GM12878 (cell line): ENCODE measurements at regions not wholly inside any gene's neighbourhood (a gene's known extent, or its start where the extent isn't known, plus 50 kb on each side); places are given as distances from the start of the nearest gene placed in this dataset.

Source experiments
- ATAC-seq: fragments of 200-7000 bp; cut with Tn5 transposase; 3 replicates; pipeline ENCODE4 v1.9.1; 2020; ENCODE audit warnings: mild to moderate bottlenecking, moderate library complexity
- BruUV-seq: library from RNA; stranded (reverse); fragments of 400-500 nt; replicated peaks from 2 replicates; lab custom pipeline; 2021; lab: Mats Ljungman, UMichigan
- CTCF ChIA-PET: fragments of 300-600 bp; sonication (Branson Sonifier 250); formaldehyde crosslinking; extraction: SDS; loops from one replicate; lab custom pipeline; 2021; ENCODE audit warnings: inconsistent platforms; lab: Yijun Ruan, JAX
- POLR2A ChIA-PET: fragments of 350-600 bp; formaldehyde crosslinking; extraction: SDS; loops from one replicate; lab custom pipeline; 2021; ENCODE audit warnings: inconsistent platforms; lab: Charles Lee
- RAD21 ChIA-PET: fragments of 300-600 bp; sonication (Branson Sonifier 250); formaldehyde crosslinking; loops from one replicate; lab custom pipeline; 2023; ENCODE audit warnings: antibody characterized with exemption; ENCODE audit not compliant: unreplicated experiment; lab: Charles Lee
- SMC1A ChIA-PET: fragments of 300-600 bp; sonication (Branson Sonifier 250); formaldehyde crosslinking; loops from one replicate; lab custom pipeline; 2023; ENCODE audit not compliant: unreplicated experiment, uncharacterized antibody; lab: Charles Lee
- DNase-seq: peaks from one replicate; pipeline ENCODE4 v3.0.0-alpha.2; 2011; ENCODE audit warnings: low read depth, low spot score
- FAIRE-seq: peaks from 3 replicates; lab custom pipeline; 2011; peaks lifted over from hg19 to GRCh38; lab: Jason Lieb, UNC
- H2AFZ ChIP-seq: 2 replicates; pipeline ENCODE4 v1.6.0; 2011; ENCODE audit warnings: low read depth, low read length, control low read depth; ENCODE audit not compliant: control insufficient read depth
- H3K27ac ChIP-seq: 2 replicates; pipeline ENCODE4 v1.5.1; 2011; ENCODE audit warnings: control low read depth; ENCODE audit not compliant: control insufficient read depth, insufficient read depth
- H3K27me3 ChIP-seq, 2 experiments: replicated peaks in 1 of 2; 2 replicates each; pipeline versions ENCODE4 v1.6.0 to v1.6.1; 2011; ENCODE audit warnings: low read length in 1 of 2; ENCODE audit not compliant: control insufficient read depth in 2 of 2, insufficient read depth in 2 of 2
- H3K36me3 ChIP-seq, 2 experiments: 2 replicates each; pipeline ENCODE4 v1.5.1; 2011; ENCODE audit warnings: low read length in 1 of 2; ENCODE audit not compliant: control insufficient read depth in 2 of 2, insufficient read depth in 2 of 2
- H3K4me1 ChIP-seq: 2 replicates; pipeline ENCODE4 v1.6.1; 2011; ENCODE audit warnings: mild to moderate bottlenecking, low read length, moderate library complexity, mixed read lengths; ENCODE audit not compliant: control insufficient read depth, insufficient read depth
- H3K4me2 ChIP-seq: 2 replicates; pipeline ENCODE4 v1.6.0; 2011; ENCODE audit warnings: control low read depth; ENCODE audit not compliant: control insufficient read depth, insufficient read depth
- H3K4me3 ChIP-seq: fragments of 200-600 bp; sonication (generic); 2 replicates; pipeline ENCODE4 v1.5.1; 2016
- H3K79me2 ChIP-seq: 2 replicates; pipeline ENCODE4 v1.6.0; 2011; ENCODE audit warnings: low read length; ENCODE audit not compliant: control insufficient read depth, insufficient read depth
- H3K9ac ChIP-seq: 2 replicates; pipeline ENCODE4 v1.8.0; 2011; ENCODE audit warnings: low read length, control low read depth, mixed read lengths; ENCODE audit not compliant: control insufficient read depth, insufficient read depth
- H3K9me3 ChIP-seq: replicated peaks from 3 replicates; pipeline ENCODE4 v1.5.1; 2011; ENCODE audit warnings: mild to moderate bottlenecking, low read length; ENCODE audit not compliant: control insufficient read depth, insufficient read depth
- H4K20me1 ChIP-seq: 2 replicates; pipeline ENCODE4 v1.6.0; 2011; ENCODE audit not compliant: control insufficient read depth, insufficient read depth
- BHLHE40 ChIP-seq, 2 experiments: fragments of 450-650 bp in 1 of 2; IDR thresholded peaks; 2 replicates each; pipeline ENCODE4 v1.6.1; 2011 to 2017; ENCODE audit warnings: low read depth in 2 of 2, borderline replicate concordance in 1 of 2, improper control_type of control experiment in 1 of 2, low read length in 1 of 2, mild to moderate bottlenecking in 1 of 2
- EP300 ChIP-seq, 2 experiments: fragments of 150-350 bp in 1 of 2; IDR thresholded peaks; 2 replicates each; pipeline ENCODE4 v1.6.1; 2011 to 2012; ENCODE audit warnings: low read depth in 2 of 2, low read length in 2 of 2, borderline replicate concordance in 1 of 2, improper control_type of control experiment in 1 of 2, inconsistent platforms in 1 of 2; ENCODE audit not compliant: control insufficient read depth in 1 of 2
- GABPA ChIP-seq: IDR thresholded peaks from 2 replicates; pipeline ENCODE4 v1.6.1; 2014; ENCODE audit warnings: antibody characterized with exemption, low read depth, mild to moderate bottlenecking, inconsistent platforms
- HCFC1 ChIP-seq: fragments of 150-350 bp; IDR thresholded peaks from 2 replicates; pipeline ENCODE4 v1.6.1; 2014; ENCODE audit warnings: low read length
- HDAC6 ChIP-seq: fragments of 200-600 bp; sonication (generic); IDR thresholded peaks from one replicate; pipeline ENCODE4 v1.8.0; 2017; ENCODE audit warnings: antibody characterized with exemption; ENCODE audit not compliant: unreplicated experiment
- IKZF2 ChIP-seq, 2 experiments: fragments of 450-650 bp; IDR thresholded peaks; 2 replicates each; pipeline ENCODE4 v1.6.1; 2017; ENCODE audit warnings: mild to moderate bottlenecking in 2 of 2, moderate library complexity in 2 of 2
- POLR2A ChIP-seq: IDR thresholded peaks from 2 replicates; pipeline ENCODE4 v1.6.1; 2011; ENCODE audit warnings: low read depth, mild to moderate bottlenecking, low read length
- POLR2AphosphoS2 ChIP-seq: IDR thresholded peaks from 2 replicates; pipeline ENCODE4 v1.6.1; 2011; ENCODE audit warnings: low read depth, mild to moderate bottlenecking, low read length, improper control_type of control experiment, moderate library complexity
- RBBP5 ChIP-seq: fragments of 200-600 bp; sonication (generic); conservative IDR thresholded peaks from 2 replicates; pipeline ENCODE4 v1.6.1; 2016
- STAT3 ChIP-seq: IDR thresholded peaks from 2 replicates; pipeline ENCODE4 v1.6.1; 2011; ENCODE audit warnings: low read depth, low read length, improper control_type of control experiment
- SUZ12 ChIP-seq: fragments of 200-600 bp; sonication (generic); IDR thresholded peaks from one replicate; pipeline ENCODE4 v1.6.1; 2018; ENCODE audit warnings: antibody characterized with exemption, mild to moderate bottlenecking; ENCODE audit not compliant: unreplicated experiment
- TCF3 ChIP-seq: IDR thresholded peaks from 2 replicates; pipeline ENCODE4 v1.6.1; 2012; ENCODE audit warnings: low read depth, mild to moderate bottlenecking, low read length, borderline replicate concordance; ENCODE audit not compliant: insufficient read depth
- WGBS: methylation state at CpG from one replicate; pipeline ENCODE4 v1.1.6; 2016; ENCODE audit warnings: low lambda C conversion rate; ENCODE audit not compliant: insufficient replicate concordance, insufficient coverage; ENCODE audit errors: missing lambda C conversion rate; 5-methylcytosine and 5-hydroxymethylcytosine counted together
- in situ Hi-C: fragments of 300-500 bp; cut with MboI; formaldehyde crosslinking; loops from 9 replicates; pipeline ENCODE4 v1.14.3; 2018; ENCODE audit warnings: mixed read lengths
- intact Hi-C: fragments of 100-400 bp; cut with micrococcal nuclease; formaldehyde crosslinking; loops from one replicate; pipeline ENCODE4 v1.14.2; 2022; ENCODE audit not compliant: unreplicated experiment
- TF ChIP-seq, protein P1 (sequence below): fragments of 450-650 bp; IDR thresholded peaks from 2 replicates; pipeline ENCODE4 v1.6.1; 2017; ENCODE audit warnings: mild to moderate bottlenecking, moderate library complexity

DNA sequence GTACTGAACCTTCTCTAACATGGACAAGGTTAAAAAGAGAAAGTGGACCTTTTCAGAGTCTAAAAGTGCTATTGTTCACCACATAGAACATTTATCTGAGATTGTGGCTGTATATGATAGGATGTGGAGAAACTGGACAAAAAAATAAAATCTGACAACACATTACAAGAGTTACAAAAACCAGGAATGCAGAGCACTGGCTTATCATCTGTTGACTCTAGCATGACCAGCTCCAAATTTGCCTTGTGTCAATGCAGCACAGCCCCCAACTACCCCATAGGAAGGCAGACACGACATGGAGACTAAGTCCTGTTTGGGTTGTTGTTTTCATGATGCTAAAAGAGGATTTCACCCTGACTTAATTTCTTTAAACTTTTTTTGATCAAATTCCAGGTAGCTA lies 436.9 kb upstream of the MARCKS start:
- Histone ChIP-seq H3K79me2 (no peaks in the 10 kb centered on the region), H3K27ac (no peak overlapping the region), H3K4me1 (no peaks in the 10 kb centered on the region), H4K20me1 (no peaks in the 10 kb centered on the region), H3K9ac (no peak overlapping the region), H3K9me3 (no peaks in the 10 kb centered on the region), H3K27me3 (no peaks in the 10 kb centered on the region), H3K36me3 (no peaks in the 10 kb centered on the region), H3K4me2 (no peak overlapping the region), H2AFZ (no peak overlapping the region), H3K4me3 (no peak overlapping the region)
- BruUV-seq = no TSS peak
- no peak for TF ChIP-seq SUZ12
- TF ChIP-seq, protein P1, sequence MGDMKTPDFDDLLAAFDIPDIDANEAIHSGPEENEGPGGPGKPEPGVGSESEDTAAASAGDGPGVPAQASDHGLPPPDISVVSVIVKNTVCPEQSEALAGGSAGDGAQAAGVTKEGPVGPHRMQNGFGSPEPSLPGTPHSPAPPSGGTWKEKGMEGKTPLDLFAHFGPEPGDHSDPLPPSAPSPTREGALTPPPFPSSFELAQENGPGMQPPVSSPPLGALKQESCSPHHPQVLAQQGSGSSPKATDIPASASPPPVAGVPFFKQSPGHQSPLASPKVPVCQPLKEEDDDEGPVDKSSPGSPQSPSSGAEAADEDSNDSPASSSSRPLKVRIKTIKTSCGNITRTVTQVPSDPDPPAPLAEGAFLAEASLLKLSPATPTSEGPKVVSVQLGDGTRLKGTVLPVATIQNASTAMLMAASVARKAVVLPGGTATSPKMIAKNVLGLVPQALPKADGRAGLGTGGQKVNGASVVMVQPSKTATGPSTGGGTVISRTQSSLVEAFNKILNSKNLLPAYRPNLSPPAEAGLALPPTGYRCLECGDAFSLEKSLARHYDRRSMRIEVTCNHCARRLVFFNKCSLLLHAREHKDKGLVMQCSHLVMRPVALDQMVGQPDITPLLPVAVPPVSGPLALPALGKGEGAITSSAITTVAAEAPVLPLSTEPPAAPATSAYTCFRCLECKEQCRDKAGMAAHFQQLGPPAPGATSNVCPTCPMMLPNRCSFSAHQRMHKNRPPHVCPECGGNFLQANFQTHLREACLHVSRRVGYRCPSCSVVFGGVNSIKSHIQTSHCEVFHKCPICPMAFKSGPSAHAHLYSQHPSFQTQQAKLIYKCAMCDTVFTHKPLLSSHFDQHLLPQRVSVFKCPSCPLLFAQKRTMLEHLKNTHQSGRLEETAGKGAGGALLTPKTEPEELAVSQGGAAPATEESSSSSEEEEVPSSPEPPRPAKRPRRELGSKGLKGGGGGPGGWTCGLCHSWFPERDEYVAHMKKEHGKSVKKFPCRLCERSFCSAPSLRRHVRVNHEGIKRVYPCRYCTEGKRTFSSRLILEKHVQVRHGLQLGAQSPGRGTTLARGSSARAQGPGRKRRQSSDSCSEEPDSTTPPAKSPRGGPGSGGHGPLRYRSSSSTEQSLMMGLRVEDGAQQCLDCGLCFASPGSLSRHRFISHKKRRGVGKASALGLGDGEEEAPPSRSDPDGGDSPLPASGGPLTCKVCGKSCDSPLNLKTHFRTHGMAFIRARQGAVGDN = no peak
- TF ChIP-seq GABPA = no peak
- TF ChIP-seq TCF3 = no peak
- no peak for TF ChIP-seq RBBP5
- no peak for TF ChIP-seq EP300 (IDR thresholded peaks at IDR 0.05; ENCODE audit: borderline replicate concordance in 1 of 2, control insufficient read depth in 1 of 2, low read depth in 2 of 2, low read length in 2 of 2)
- TF ChIP-seq STAT3 = no peak
- no peak for TF ChIP-seq IKZF2 (IDR thresholded peaks at IDR 0.05)
- TF ChIP-seq HCFC1 = no peak
- TF ChIP-seq HDAC6 = no peak
- no peak for TF ChIP-seq POLR2A
- TF ChIP-seq BHLHE40 (IDR thresholded peaks at IDR 0.05; ENCODE audit: borderline replicate concordance in 1 of 2, low read depth in 2 of 2, low read length in 1 of 2) = no peak
- no peak for TF ChIP-seq POLR2AphosphoS2
- FAIRE-seq (no peak), DNase-seq (no peak), ATAC-seq (no peak)
- ChIA-PET CTCF (interaction anchor here (1.4 kb wide), 1 partner anchor 459 kb away, joined by 4 read pairs; no protein-coding TSS in a partner anchor), POLR2A (interaction anchor here (1.6 kb wide), 1 partner anchor 8 kb away, joined by 3 read pairs; no protein-coding TSS in a partner anchor), SMC1A (interaction anchor here (0.7 kb wide), 1 partner anchor 22 kb away, joined by 3 read pairs; no protein-coding TSS in a partner anchor), RAD21 (no interaction called here)
- in situ Hi-C loops (no loop called here), intact Hi-C loops (no loop called here)
- WGBS = 43% methylated on average over 1 of the region's 1 CpG
